ENCODE measurements at regions not wholly inside any gene's neighbourhood (a gene's known extent, or its start where the extent isn't known, plus 50 kb on each side); places are given as distances from the start of the nearest gene placed in this dataset.

GRCh38 chr16:10239640-10240039 is 57.4 kb upstream of the GRIN2A start:
- TF ChIP-seq RAD21 (conservative IDR thresholded peaks at IDR 0.05 in 1 of 2, IDR thresholded peaks at IDR 0.05 in 1 of 2) (no peak), TP53 (CRISPR knock-in tag; IDR thresholded peaks at IDR 0.05) (no peak), RFX5 (IDR thresholded peaks at IDR 0.05) (no peak), POLR2A (IDR thresholded peaks at IDR 0.05; ENCODE audit: low read length) (no peak), SMC3 (IDR thresholded peaks at IDR 0.05) (no peak)
- TF ChIP-seq, protein P1, sequence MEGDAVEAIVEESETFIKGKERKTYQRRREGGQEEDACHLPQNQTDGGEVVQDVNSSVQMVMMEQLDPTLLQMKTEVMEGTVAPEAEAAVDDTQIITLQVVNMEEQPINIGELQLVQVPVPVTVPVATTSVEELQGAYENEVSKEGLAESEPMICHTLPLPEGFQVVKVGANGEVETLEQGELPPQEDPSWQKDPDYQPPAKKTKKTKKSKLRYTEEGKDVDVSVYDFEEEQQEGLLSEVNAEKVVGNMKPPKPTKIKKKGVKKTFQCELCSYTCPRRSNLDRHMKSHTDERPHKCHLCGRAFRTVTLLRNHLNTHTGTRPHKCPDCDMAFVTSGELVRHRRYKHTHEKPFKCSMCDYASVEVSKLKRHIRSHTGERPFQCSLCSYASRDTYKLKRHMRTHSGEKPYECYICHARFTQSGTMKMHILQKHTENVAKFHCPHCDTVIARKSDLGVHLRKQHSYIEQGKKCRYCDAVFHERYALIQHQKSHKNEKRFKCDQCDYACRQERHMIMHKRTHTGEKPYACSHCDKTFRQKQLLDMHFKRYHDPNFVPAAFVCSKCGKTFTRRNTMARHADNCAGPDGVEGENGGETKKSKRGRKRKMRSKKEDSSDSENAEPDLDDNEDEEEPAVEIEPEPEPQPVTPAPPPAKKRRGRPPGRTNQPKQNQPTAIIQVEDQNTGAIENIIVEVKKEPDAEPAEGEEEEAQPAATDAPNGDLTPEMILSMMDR (IDR thresholded peaks at IDR 0.05) = no peak
- TF ChIP-seq, protein P2, sequence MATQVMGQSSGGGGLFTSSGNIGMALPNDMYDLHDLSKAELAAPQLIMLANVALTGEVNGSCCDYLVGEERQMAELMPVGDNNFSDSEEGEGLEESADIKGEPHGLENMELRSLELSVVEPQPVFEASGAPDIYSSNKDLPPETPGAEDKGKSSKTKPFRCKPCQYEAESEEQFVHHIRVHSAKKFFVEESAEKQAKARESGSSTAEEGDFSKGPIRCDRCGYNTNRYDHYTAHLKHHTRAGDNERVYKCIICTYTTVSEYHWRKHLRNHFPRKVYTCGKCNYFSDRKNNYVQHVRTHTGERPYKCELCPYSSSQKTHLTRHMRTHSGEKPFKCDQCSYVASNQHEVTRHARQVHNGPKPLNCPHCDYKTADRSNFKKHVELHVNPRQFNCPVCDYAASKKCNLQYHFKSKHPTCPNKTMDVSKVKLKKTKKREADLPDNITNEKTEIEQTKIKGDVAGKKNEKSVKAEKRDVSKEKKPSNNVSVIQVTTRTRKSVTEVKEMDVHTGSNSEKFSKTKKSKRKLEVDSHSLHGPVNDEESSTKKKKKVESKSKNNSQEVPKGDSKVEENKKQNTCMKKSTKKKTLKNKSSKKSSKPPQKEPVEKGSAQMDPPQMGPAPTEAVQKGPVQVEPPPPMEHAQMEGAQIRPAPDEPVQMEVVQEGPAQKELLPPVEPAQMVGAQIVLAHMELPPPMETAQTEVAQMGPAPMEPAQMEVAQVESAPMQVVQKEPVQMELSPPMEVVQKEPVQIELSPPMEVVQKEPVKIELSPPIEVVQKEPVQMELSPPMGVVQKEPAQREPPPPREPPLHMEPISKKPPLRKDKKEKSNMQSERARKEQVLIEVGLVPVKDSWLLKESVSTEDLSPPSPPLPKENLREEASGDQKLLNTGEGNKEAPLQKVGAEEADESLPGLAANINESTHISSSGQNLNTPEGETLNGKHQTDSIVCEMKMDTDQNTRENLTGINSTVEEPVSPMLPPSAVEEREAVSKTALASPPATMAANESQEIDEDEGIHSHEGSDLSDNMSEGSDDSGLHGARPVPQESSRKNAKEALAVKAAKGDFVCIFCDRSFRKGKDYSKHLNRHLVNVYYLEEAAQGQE (IDR thresholded peaks at IDR 0.05) = no peak
